Limb (tissue), 2 donors: ENCODE measurements at regions not wholly inside any gene's neighbourhood (a gene's known extent, or its start where the extent isn't known, plus 50 kb on each side); places are given as distances from the start of the nearest gene placed in this dataset.
"Not testable (repeated sequence)": the region's sequence is repeated elsewhere in the genome, so short reads cannot be mapped to it uniquely, and the experiment has no call there.

Experiments used
- DNase-seq, 2 donors: peaks; one replicate each; pipeline ENCODE4 v3.0.0-alpha.2; 2016; ENCODE audit errors: extremely low spot score in 2 of 2

GRCh38 chr14:80300351-80300750 is 89.0 kb upstream of the DIO2 start:
- DNase-seq, result no peak

- no peak for DNase-seq
Observed at GRCh38 chr14:80298491-80299017, 87.2 kb upstream of the DIO2 start.

- no peak for DNase-seq
Observed at GRCh38 chr14:80291101-80291500, 79.8 kb upstream of the DIO2 start.

- not testable (repeated sequence) for DNase-seq
Observed at GRCh38 chr14:80286744-80287143, 75.4 kb upstream of the DIO2 start.

- DNase-seq, result no peak
Observed at GRCh38 chr14:80278293-80279023, 67.2 kb upstream of the DIO2 start.

- no peak for DNase-seq
Observed at GRCh38 chr14:80275208-80275850, 64.0 kb upstream of the DIO2 start.

- DNase-seq, result not testable (repeated sequence)
Observed at GRCh38 chr14:80274310-80274709, 63.0 kb upstream of the DIO2 start.

GRCh38 chr14:80271389-80271788 is 60.1 kb upstream of the DIO2 start:
- DNase-seq, result no peak

GRCh38 chr14:80269353-80269925 is 58.1 kb upstream of the DIO2 start:
- no peak for DNase-seq

GRCh38 chr14:80266930-80267329 is 55.6 kb upstream of the DIO2 start:
- no peak for DNase-seq

GRCh38 chr14:80264702-80265101 is 53.4 kb upstream of the DIO2 start:
- DNase-seq, result no peak
